Ishikawa (cell line): ENCODE measurements at regions not wholly inside any gene's neighbourhood (a gene's known extent, or its start where the extent isn't known, plus 50 kb on each side); places are given as distances from the start of the nearest gene placed in this dataset.

ENCODE experiments used
- CEBPB ChIP-seq: IDR thresholded peaks from 2 replicates; pipeline ENCODE4 v1.6.1; 2012
- CREB1 ChIP-seq: IDR thresholded peaks from 2 replicates; pipeline ENCODE4 v1.6.1; 2012; ENCODE audit warnings: low read depth
- EP300 ChIP-seq: IDR thresholded peaks from 2 replicates; pipeline ENCODE4 v1.6.1; 2012; ENCODE audit warnings: borderline replicate concordance
- FOXM1 ChIP-seq: IDR thresholded peaks from 2 replicates; pipeline ENCODE4 v1.6.1; 2012; ENCODE audit warnings: low read depth, borderline replicate concordance
- MAX ChIP-seq: IDR thresholded peaks from 2 replicates; pipeline ENCODE4 v1.6.1; 2012
- NFIC ChIP-seq: IDR thresholded peaks from 2 replicates; pipeline ENCODE4 v1.6.1; 2012
- RAD21 ChIP-seq: IDR thresholded peaks from 2 replicates; pipeline ENCODE4 v1.6.1; 2012; ENCODE audit warnings: low read depth
- REST ChIP-seq: IDR thresholded peaks from 2 replicates; pipeline ENCODE4 v1.6.1; 2012; ENCODE audit warnings: low read depth, mild to moderate bottlenecking
- TEAD4 ChIP-seq: IDR thresholded peaks from 2 replicates; pipeline ENCODE4 v1.6.1; 2012
- USF1 ChIP-seq: IDR thresholded peaks from 2 replicates; pipeline ENCODE4 v1.6.1; 2012
- YY1 ChIP-seq: IDR thresholded peaks from 2 replicates; pipeline ENCODE4 v1.6.1; 2012; ENCODE audit warnings: low read depth
- ZBTB7A ChIP-seq: IDR thresholded peaks from 2 replicates; pipeline ENCODE4 v1.6.1; 2012; ENCODE audit warnings: low read depth

DNA sequence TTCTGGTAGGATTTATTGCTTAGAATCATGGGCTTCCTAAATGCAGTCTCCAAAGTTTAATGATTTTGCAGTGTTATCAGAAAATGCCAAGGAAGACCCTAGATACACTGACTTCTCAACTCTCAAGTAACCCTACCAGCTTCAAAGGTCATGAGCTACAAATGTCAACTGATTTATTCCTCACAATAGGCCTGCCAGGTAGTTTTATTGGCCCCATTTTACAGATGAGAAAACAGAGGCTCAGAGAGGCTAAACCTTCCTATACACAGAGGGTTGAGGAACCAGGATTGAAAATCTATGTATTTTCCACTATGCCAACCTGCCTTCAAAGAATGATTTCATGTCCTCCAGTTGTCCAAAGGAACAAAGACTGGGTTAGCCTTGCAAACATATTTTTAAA lies 384.4 kb upstream of the POU3F1 start:
- no peak for TF ChIP-seq REST
- no peak for TF ChIP-seq EP300
- TF ChIP-seq CEBPB = no peak
- no peak for TF ChIP-seq MAX
- no peak for TF ChIP-seq FOXM1
- no peak for TF ChIP-seq RAD21
- TF ChIP-seq YY1 = no peak
- no peak for TF ChIP-seq NFIC
- TF ChIP-seq USF1 = no peak
- TF ChIP-seq TEAD4 = no peak
- TF ChIP-seq CREB1 = no peak
- TF ChIP-seq ZBTB7A = no peak
